ENCODE measurements at regions not wholly inside any gene's neighbourhood (a gene's known extent, or its start where the extent isn't known, plus 50 kb on each side); places are given as distances from the start of the nearest gene placed in this dataset.
"Not testable (repeated sequence)": the region's sequence is repeated elsewhere in the genome, so short reads cannot be mapped to it uniquely, and the experiment has no call there.

DNA sequence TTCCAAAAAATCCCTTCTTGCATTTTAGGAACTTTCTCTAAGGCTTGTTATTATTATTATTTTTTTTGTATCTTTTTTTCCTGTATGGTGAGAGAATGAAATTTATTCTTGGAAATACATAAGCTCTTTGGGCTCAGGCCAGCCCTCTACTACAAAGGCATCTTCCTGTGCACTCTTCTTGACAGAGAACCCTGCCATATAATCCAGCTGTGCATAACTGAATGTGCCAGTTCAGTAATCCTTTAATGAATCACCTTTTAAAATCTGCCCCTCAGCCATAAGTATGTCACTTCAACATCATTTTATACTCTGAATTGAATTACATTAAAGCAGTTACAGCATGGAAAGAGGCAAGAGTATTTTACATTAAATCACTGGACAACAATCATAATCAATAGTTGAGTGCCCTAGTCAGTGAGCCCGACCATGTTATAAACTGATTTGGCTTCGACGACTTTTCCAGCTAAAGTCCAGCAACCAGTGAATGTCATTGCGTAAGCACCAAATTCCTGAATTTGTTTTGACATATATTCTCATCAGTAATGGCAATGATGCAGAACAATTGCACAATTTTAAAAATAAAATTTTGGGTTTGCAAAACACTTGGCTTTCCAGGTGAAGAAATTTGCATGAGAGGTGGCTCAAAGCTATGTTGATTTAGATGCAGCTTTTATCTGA lies 59.2 kb upstream of the KCNK2 start:
- DNase-seq: no peak
- TF ChIP-seq, protein P1, sequence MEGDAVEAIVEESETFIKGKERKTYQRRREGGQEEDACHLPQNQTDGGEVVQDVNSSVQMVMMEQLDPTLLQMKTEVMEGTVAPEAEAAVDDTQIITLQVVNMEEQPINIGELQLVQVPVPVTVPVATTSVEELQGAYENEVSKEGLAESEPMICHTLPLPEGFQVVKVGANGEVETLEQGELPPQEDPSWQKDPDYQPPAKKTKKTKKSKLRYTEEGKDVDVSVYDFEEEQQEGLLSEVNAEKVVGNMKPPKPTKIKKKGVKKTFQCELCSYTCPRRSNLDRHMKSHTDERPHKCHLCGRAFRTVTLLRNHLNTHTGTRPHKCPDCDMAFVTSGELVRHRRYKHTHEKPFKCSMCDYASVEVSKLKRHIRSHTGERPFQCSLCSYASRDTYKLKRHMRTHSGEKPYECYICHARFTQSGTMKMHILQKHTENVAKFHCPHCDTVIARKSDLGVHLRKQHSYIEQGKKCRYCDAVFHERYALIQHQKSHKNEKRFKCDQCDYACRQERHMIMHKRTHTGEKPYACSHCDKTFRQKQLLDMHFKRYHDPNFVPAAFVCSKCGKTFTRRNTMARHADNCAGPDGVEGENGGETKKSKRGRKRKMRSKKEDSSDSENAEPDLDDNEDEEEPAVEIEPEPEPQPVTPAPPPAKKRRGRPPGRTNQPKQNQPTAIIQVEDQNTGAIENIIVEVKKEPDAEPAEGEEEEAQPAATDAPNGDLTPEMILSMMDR (IDR thresholded peaks at IDR 0.05): no peak
- H3K9me3 Mint-ChIP-seq: peaks cover 5% of the 10 kb centered on the region
- no peak overlapping the region for H3K4me3 Mint-ChIP-seq
- H3K27ac Mint-ChIP-seq: no peak overlapping the region
- peaks cover 4% of the 10 kb centered on the region for H3K27me3 Mint-ChIP-seq (ENCODE audit: low read depth, poor library complexity)
- H3K36me3 Mint-ChIP-seq (ENCODE audit: low read depth): no peaks in the 10 kb centered on the region
- H3K4me1 Mint-ChIP-seq: peaks cover 12% of the 10 kb centered on the region

DNA sequence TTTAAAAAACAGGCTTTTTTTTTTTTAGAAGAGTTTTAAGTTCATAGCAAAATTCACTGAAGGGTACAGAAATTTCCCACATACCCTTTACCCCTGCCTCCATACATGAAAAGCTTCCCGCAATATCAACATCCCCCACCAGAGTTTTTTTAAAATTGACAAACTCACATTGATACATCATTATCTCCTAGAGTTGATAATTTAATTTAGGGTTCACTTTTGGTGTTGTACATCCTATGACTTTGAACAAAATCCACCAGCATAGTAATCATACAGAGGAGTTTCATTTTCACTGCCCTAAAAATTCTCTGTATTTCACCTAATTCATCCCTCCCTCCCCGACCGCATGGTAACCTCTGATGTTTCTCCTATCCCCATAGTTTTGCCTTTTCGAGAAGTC lies 53.6 kb upstream of the KCNK2 start:
- TF ChIP-seq, protein P1 (IDR thresholded peaks at IDR 0.05): no peak
- no peak overlapping the region for H3K27ac Mint-ChIP-seq
- DNase-seq: no peak
- H3K9me3 Mint-ChIP-seq: no peaks in the 10 kb centered on the region
- no peaks in the 10 kb centered on the region for H3K4me1 Mint-ChIP-seq
- H3K27me3 Mint-ChIP-seq (ENCODE audit: low read depth, poor library complexity): peaks cover 15% of the 10 kb centered on the region
- no peak overlapping the region for H3K4me3 Mint-ChIP-seq
- H3K36me3 Mint-ChIP-seq (ENCODE audit: low read depth): no peaks in the 10 kb centered on the region

GRCh38 chr1:215030581-215030980 lies 52.0 kb upstream of the KCNK2 start:
- H3K4me1 Mint-ChIP-seq; H3K27ac Mint-ChIP-seq; H3K4me3 Mint-ChIP-seq; H3K9me3 Mint-ChIP-seq; DNase-seq; H3K36me3 Mint-ChIP-seq (ENCODE audit: low read depth): not testable (repeated sequence)
- peaks cover 24% of the 10 kb centered on the region for H3K27me3 Mint-ChIP-seq (ENCODE audit: low read depth, poor library complexity)

DNA sequence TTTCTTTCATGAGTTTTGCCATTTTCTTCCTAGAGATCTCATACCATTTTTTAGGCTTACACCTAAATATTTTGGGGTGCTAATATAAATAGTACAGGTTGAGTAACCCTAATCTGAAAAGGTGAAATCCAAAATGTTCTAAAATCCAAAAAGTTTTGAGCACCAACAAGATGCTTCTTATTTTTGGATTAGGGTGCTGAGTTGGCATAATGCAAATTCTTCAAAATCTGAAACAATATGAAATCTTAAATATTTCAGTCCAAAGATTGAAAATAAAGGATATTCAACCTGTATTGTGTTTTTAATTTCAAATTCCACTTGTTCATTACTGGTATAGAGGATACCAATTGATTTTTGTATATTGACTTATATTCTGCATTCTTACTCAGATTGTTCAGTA lies 51.1 kb upstream of the KCNK2 start:
- Mint-ChIP-seq H3K9me3 (no peaks in the 10 kb centered on the region), H3K4me3 (no peak overlapping the region), H3K4me1 (no peaks in the 10 kb centered on the region), H3K36me3 (ENCODE audit: low read depth) (no peaks in the 10 kb centered on the region), H3K27ac (no peak overlapping the region), H3K27me3 (ENCODE audit: low read depth, poor library complexity) (peaks cover 20% of the 10 kb centered on the region)
- TF ChIP-seq, protein P1 (IDR thresholded peaks at IDR 0.05): no peak
- DNase-seq: no peak
